Inferior parietal cortex (tissue), 1 donor: ENCODE measurements at regions not wholly inside any gene's neighbourhood (a gene's known extent, or its start where the extent isn't known, plus 50 kb on each side); places are given as distances from the start of the nearest gene placed in this dataset.

Source experiments
- DNase-seq: peaks from one replicate; pipeline ENCODE4 v3.0.0-alpha.2; 2016; ENCODE audit errors: extremely low spot score

- DNase-seq = no peak
These were observed 182.5 kb downstream of the MED10 start for GRCh38 chr5:6195711-6196358.

- DNase-seq = no peak
These were observed 183.3 kb downstream of the MED10 start for GRCh38 chr5:6194906-6195612.

GRCh38 chr5:6194261-6194875, 184.0 kb downstream of the MED10 start:
- no peak for DNase-seq

GRCh38 chr5:6193310-6193709, 185.0 kb downstream of the MED10 start:
- DNase-seq = no peak

GRCh38 chr5:6190838-6191237, 187.5 kb downstream of the MED10 start:
- no peak for DNase-seq

- no peak for DNase-seq
These were observed 189.4 kb downstream of the MED10 start for GRCh38 chr5:6188976-6189375.

GRCh38 chr5:6188344-6188743, 190.0 kb downstream of the MED10 start:
- no peak for DNase-seq

GRCh38 chr5:6187501-6187900, 190.8 kb downstream of the MED10 start:
- DNase-seq = no peak

GRCh38 chr5:6185574-6185973, 192.8 kb downstream of the MED10 start:
- DNase-seq = no peak

GRCh38 chr5:6184481-6184880, 193.9 kb downstream of the MED10 start:
- DNase-seq = no peak

GRCh38 chr5:6183391-6184390, 194.7 kb downstream of the MED10 start:
- no peak for DNase-seq

GRCh38 chr5:6182271-6182815, 196.0 kb downstream of the MED10 start:
- no peak for DNase-seq

GRCh38 chr5:6181871-6182270, 196.5 kb downstream of the MED10 start:
- DNase-seq = no peak

- no peak for DNase-seq
These were observed 197.1 kb downstream of the MED10 start for GRCh38 chr5:6181147-6181729.

GRCh38 chr5:6180231-6180872, 198.0 kb downstream of the MED10 start:
- no peak for DNase-seq

GRCh38 chr5:6178846-6179532, 199.4 kb downstream of the MED10 start:
- DNase-seq = no peak

- no peak for DNase-seq
These were observed 200.4 kb downstream of the MED10 start for GRCh38 chr5:6177926-6178325.

GRCh38 chr5:6176102-6176693, 202.1 kb downstream of the MED10 start:
- no peak for DNase-seq

- no peak for DNase-seq
These were observed 203.0 kb downstream of the MED10 start for GRCh38 chr5:6175172-6175854.
